MM.1S (cell line): ENCODE measurements at regions not wholly inside any gene's neighbourhood (a gene's known extent, or its start where the extent isn't known, plus 50 kb on each side); places are given as distances from the start of the nearest gene placed in this dataset.

Experiments
- EZH2 ChIP-seq: fragments of 300-600 bp; sonication (generic); optimal IDR thresholded peaks from 2 replicates; pipeline ENCODE3; 2017; ENCODE audit warnings: low read depth, mild to moderate bottlenecking, antibody characterized with exemption, low read length, mixed read lengths
- EZH2phosphoT487 ChIP-seq: fragments of 300-600 bp; sonication (generic); IDR thresholded peaks from 2 replicates; pipeline ENCODE4 v1.6.1; 2018; ENCODE audit warnings: antibody characterized with exemption, low read length
- TF ChIP-seq, protein P1 (sequence below): fragments of 300-600 bp; sonication (generic); IDR thresholded peaks from 2 replicates; pipeline ENCODE4 v1.5.1; 2016; ENCODE audit warnings: antibody characterized with exemption, low read length, mixed read lengths

GRCh38 chr2:121872651-121873050, 117.2 kb downstream of the TSN start:
- TF ChIP-seq, protein P1, sequence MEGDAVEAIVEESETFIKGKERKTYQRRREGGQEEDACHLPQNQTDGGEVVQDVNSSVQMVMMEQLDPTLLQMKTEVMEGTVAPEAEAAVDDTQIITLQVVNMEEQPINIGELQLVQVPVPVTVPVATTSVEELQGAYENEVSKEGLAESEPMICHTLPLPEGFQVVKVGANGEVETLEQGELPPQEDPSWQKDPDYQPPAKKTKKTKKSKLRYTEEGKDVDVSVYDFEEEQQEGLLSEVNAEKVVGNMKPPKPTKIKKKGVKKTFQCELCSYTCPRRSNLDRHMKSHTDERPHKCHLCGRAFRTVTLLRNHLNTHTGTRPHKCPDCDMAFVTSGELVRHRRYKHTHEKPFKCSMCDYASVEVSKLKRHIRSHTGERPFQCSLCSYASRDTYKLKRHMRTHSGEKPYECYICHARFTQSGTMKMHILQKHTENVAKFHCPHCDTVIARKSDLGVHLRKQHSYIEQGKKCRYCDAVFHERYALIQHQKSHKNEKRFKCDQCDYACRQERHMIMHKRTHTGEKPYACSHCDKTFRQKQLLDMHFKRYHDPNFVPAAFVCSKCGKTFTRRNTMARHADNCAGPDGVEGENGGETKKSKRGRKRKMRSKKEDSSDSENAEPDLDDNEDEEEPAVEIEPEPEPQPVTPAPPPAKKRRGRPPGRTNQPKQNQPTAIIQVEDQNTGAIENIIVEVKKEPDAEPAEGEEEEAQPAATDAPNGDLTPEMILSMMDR, result no peak
- TF ChIP-seq EZH2phosphoT487 (no peak), EZH2 (no peak)
